Activated T-helper 1 cell treated with anti-CD3 and anti-CD28 coated beads, Interleukin-12 subunit alpha, Interleukin-12 subunit beta, Interleukin-2, Interleukin-4 antibody, amounts not matched to agents 30 ng/mL and 10 ng/mL and 1 ng/mL, durations not matched to agents 14 hours and 24 hours and 36 hours (primary cell): ENCODE measurements at regions not wholly inside any gene's neighbourhood (a gene's known extent, or its start where the extent isn't known, plus 50 kb on each side); places are given as distances from the start of the nearest gene placed in this dataset.

Experiments used
- DNase-seq: peaks from one replicate; pipeline ENCODE4 v3.0.0; 2021; ENCODE audit warnings: low spot score
- H3K27ac Mint-ChIP-seq: one replicate; pipeline ENCODE4 v1.8.0; 2021; ENCODE audit warnings: mild to moderate bottlenecking, mixed read lengths
- H3K27me3 Mint-ChIP-seq: one replicate; pipeline ENCODE4 v1.8.0; 2022; ENCODE audit warnings: mild to moderate bottlenecking, moderate library complexity, mixed read lengths; ENCODE audit not compliant: insufficient read depth
- H3K36me3 Mint-ChIP-seq: one replicate; pipeline ENCODE4 v1.8.0; 2021; ENCODE audit warnings: low read depth, mixed read lengths
- H3K4me1 Mint-ChIP-seq: one replicate; pipeline ENCODE4 v1.8.0; 2021; ENCODE audit warnings: low read depth, mixed read lengths
- H3K4me3 Mint-ChIP-seq: one replicate; pipeline ENCODE4 v1.8.0; 2021; ENCODE audit warnings: mild to moderate bottlenecking, moderate library complexity, mixed read lengths
- H3K9me3 Mint-ChIP-seq: one replicate; pipeline ENCODE4 v1.8.0; 2021; ENCODE audit warnings: mixed read lengths
- intact Hi-C: fragments of 100-400 bp; cut with micrococcal nuclease; formaldehyde crosslinking; loops from one replicate; pipeline ENCODE4 v1.15.1; 2024

DNA sequence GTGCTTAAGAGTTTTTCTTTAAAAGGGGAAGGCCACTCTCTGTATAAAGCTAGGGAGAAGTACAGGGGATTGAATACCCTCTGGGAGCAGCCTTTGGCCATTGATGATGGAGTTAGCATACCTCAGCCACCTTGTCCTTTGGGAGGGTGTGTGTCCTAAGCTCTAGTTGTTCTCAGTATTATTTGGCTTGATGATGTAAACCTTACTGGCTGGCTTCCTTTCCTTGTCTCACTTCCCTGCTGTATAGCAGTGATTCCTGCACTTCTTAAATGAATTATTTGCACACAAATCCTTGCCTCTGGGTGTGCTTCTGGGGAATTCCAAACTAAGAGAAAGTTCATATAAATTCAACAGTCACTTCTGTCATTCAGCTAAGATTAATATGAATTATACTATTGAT lies 234.9 kb upstream of the RIOK2 start:
- no peaks in the 10 kb centered on the region for H3K36me3 Mint-ChIP-seq
- intact Hi-C loops = no loop called here
- no peak for DNase-seq
- H3K9me3 Mint-ChIP-seq = no peaks in the 10 kb centered on the region
- H3K4me3 Mint-ChIP-seq = no peak overlapping the region
- peaks cover 4% of the 10 kb centered on the region for H3K27me3 Mint-ChIP-seq
- H3K4me1 Mint-ChIP-seq = no peaks in the 10 kb centered on the region
- H3K27ac Mint-ChIP-seq = no peak overlapping the region

DNA sequence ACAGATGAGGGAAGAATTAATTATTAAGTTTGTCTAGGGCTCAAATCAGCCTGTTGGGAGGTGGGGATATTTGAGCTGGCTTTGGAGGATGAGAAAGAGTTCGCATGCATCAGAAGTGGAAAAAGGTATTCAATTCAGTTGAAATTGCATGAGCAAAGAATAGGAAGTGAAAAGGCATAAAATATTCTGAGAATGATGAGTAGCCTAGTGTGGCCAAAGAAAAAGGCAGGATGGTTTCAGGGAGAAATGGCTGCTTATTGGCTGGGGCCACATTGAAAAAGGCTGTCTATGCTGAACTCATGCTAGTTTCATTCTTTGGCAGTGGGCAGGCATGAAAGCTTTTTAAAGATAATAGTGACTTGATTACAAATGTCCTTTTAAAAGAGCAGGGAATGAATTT lies 235.4 kb upstream of the RIOK2 start:
- Mint-ChIP-seq H3K27ac (no peak overlapping the region), H3K36me3 (no peaks in the 10 kb centered on the region), H3K4me3 (no peak overlapping the region), H3K4me1 (no peaks in the 10 kb centered on the region), H3K9me3 (no peaks in the 10 kb centered on the region), H3K27me3 (peaks cover 4% of the 10 kb centered on the region)
- intact Hi-C loops = no loop called here
- DNase-seq = no peak

DNA sequence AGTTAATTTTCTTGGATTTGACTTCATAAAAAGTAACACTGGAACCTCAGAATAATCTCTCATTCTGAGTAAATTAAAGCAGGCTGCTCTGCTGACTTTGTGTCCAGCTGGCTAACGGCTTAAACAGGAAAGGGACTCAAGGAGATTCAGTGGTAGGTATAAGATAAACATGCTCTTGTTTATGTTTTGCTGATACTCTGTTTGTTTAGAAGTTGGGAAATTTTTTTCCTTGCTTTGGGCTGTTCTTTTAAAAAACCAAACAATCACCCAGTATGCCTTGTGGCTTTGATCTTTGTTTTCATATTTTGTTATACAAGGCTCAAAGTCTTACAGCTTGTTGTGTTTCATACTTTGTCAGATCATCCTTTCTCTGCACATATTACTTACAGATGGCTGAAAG lies 237.6 kb upstream of the RIOK2 start:
- Mint-ChIP-seq H3K27ac (no peak overlapping the region), H3K4me1 (no peaks in the 10 kb centered on the region), H3K4me3 (no peak overlapping the region), H3K27me3 (peaks cover 4% of the 10 kb centered on the region), H3K9me3 (no peaks in the 10 kb centered on the region), H3K36me3 (no peaks in the 10 kb centered on the region)
- DNase-seq = no peak
- intact Hi-C loops = no loop called here

DNA sequence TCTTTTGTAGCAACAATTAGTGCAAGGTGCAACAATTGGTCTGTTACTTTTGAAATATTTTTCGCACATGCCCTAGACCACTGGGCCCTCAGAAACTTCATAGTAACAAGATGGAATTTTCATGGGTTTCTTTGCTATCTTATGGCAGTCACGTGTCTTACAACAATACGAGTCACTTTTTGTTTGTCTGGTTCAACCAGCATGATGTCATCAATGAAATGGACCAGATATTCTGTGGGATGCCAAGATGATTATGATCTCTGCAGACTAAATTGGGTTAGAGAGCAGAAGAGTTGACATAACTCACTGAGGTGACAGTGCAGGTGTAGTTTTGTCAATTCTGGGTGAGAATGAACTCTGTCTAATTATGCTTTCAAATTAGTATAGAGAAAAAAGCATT lies 239.6 kb upstream of the RIOK2 start:
- intact Hi-C loops = no loop called here
- Mint-ChIP-seq H3K36me3 (no peaks in the 10 kb centered on the region), H3K4me3 (no peak overlapping the region), H3K27ac (no peak overlapping the region), H3K9me3 (no peaks in the 10 kb centered on the region), H3K27me3 (peaks cover 7% of the 10 kb centered on the region), H3K4me1 (no peaks in the 10 kb centered on the region)
- DNase-seq = no peak

DNA sequence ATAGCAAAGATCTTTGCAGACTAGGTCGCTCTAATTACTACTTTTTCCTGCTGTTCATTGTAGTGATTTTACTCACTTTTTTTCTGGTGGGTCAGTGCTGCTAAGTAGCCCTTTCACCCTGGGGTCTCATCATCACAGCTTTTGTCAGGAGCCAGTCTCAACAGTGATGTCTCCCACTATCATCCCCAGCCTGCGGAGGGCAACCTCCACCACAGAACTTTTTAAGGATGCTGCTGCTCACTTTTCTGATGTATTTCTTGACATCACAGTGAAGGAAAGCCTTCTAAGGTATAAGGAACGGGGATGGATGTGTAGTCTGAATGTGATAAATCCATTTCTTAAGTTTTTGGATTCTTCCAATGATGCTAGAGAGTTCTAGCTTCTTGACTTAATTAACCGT lies 242.5 kb upstream of the RIOK2 start:
- Mint-ChIP-seq H3K4me3 (no peak overlapping the region), H3K27me3 (peaks cover 7% of the 10 kb centered on the region), H3K36me3 (no peaks in the 10 kb centered on the region), H3K4me1 (no peaks in the 10 kb centered on the region), H3K27ac (no peak overlapping the region), H3K9me3 (no peaks in the 10 kb centered on the region)
- no peak for DNase-seq
- intact Hi-C loops = no loop called here

GRCh38 chr5:97427235-97427634 lies 244.2 kb upstream of the RIOK2 start:
- no peak for DNase-seq
- no peak overlapping the region for H3K27ac Mint-ChIP-seq
- H3K36me3 Mint-ChIP-seq = no peaks in the 10 kb centered on the region
- intact Hi-C loops = no loop called here
- no peak overlapping the region for H3K4me3 Mint-ChIP-seq
- H3K9me3 Mint-ChIP-seq = no peaks in the 10 kb centered on the region
- H3K4me1 Mint-ChIP-seq = no peaks in the 10 kb centered on the region
- peaks cover 7% of the 10 kb centered on the region for H3K27me3 Mint-ChIP-seq

- Mint-ChIP-seq H3K4me1 (no peaks in the 10 kb centered on the region), H3K27me3 (peaks cover 3% of the 10 kb centered on the region), H3K4me3 (no peak overlapping the region), H3K27ac (no peak overlapping the region), H3K36me3 (no peaks in the 10 kb centered on the region), H3K9me3 (no peaks in the 10 kb centered on the region)
- intact Hi-C loops = no loop called here
- DNase-seq = no peak
Measured at GRCh38 chr5:97434021-97434420, 251.0 kb upstream of the RIOK2 start.

DNA sequence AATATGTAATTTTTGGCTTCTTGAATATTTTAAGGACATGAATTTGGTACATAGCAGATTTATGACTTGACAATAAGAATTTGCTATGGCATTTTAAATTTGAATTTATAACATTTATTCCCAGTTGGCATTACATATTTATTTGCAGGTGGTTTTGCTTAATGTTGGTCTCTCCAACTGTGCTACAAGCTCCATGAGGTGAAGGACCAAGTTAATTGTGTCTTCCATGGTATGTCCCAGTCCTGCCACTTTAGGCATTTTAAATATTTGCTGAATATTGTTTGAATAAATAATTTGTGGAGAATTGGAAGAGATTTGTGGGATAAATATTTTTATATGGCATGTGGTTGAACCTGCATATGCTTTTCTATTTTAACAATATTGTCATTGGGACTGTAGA lies 253.4 kb upstream of the RIOK2 start:
- H3K4me1 Mint-ChIP-seq = no peaks in the 10 kb centered on the region
- H3K27ac Mint-ChIP-seq = no peak overlapping the region
- no peaks in the 10 kb centered on the region for H3K9me3 Mint-ChIP-seq
- no peaks in the 10 kb centered on the region for H3K36me3 Mint-ChIP-seq
- intact Hi-C loops = no loop called here
- peaks cover 3% of the 10 kb centered on the region for H3K27me3 Mint-ChIP-seq
- H3K4me3 Mint-ChIP-seq = no peak overlapping the region
- no peak for DNase-seq

GRCh38 chr5:97443740-97444139 lies 260.7 kb upstream of the RIOK2 start:
- Mint-ChIP-seq H3K36me3 (no peaks in the 10 kb centered on the region), H3K9me3 (peaks cover 8% of the 10 kb centered on the region), H3K4me1 (no peaks in the 10 kb centered on the region), H3K27ac (no peak overlapping the region), H3K4me3 (no peak overlapping the region), H3K27me3 (no peaks in the 10 kb centered on the region)
- intact Hi-C loops = no loop called here
- no peak for DNase-seq

- H3K4me3 Mint-ChIP-seq = no peak overlapping the region
- H3K27ac Mint-ChIP-seq = no peak overlapping the region
- no peaks in the 10 kb centered on the region for H3K36me3 Mint-ChIP-seq
- intact Hi-C loops = no loop called here
- no peaks in the 10 kb centered on the region for H3K27me3 Mint-ChIP-seq
- H3K4me1 Mint-ChIP-seq = no peaks in the 10 kb centered on the region
- H3K9me3 Mint-ChIP-seq = peaks cover 8% of the 10 kb centered on the region
- DNase-seq = no peak
Measured at GRCh38 chr5:97449172-97449571, 266.1 kb upstream of the RIOK2 start.

GRCh38 chr5:97452646-97453045 lies 269.6 kb upstream of the RIOK2 start:
- H3K36me3 Mint-ChIP-seq = no peaks in the 10 kb centered on the region
- no peaks in the 10 kb centered on the region for H3K9me3 Mint-ChIP-seq
- no peak overlapping the region for H3K27ac Mint-ChIP-seq
- DNase-seq = no peak
- H3K4me3 Mint-ChIP-seq = no peak overlapping the region
- intact Hi-C loops = no loop called here
- no peaks in the 10 kb centered on the region for H3K27me3 Mint-ChIP-seq
- H3K4me1 Mint-ChIP-seq = no peaks in the 10 kb centered on the region

DNA sequence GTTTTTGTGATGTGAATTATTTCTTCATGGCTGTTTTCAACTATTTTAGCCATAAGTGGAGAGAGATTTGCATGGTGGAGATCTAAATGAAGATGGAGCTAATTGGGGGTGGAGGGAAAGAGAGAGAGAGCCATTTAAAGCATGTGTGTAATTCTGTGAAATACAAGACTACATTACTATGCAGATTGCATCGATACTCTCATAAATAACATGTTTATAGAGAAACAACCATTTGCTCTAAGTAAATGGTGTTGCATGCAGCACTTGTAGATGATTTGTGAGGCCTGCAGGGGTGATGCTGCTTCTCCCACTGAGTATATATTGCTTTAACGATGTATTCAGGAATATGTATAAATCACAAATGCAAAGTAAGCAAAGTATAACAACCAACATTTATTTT lies 270.2 kb upstream of the RIOK2 start:
- no peak overlapping the region for H3K4me3 Mint-ChIP-seq
- H3K36me3 Mint-ChIP-seq = no peaks in the 10 kb centered on the region
- intact Hi-C loops = no loop called here
- no peaks in the 10 kb centered on the region for H3K4me1 Mint-ChIP-seq
- no peak overlapping the region for H3K27ac Mint-ChIP-seq
- DNase-seq = no peak
- no peaks in the 10 kb centered on the region for H3K9me3 Mint-ChIP-seq
- no peaks in the 10 kb centered on the region for H3K27me3 Mint-ChIP-seq

- H3K4me1 Mint-ChIP-seq = no peaks in the 10 kb centered on the region
- H3K36me3 Mint-ChIP-seq = no peaks in the 10 kb centered on the region
- no peaks in the 10 kb centered on the region for H3K27me3 Mint-ChIP-seq
- intact Hi-C loops = no loop called here
- no peak for DNase-seq
- H3K4me3 Mint-ChIP-seq = no peak overlapping the region
- H3K27ac Mint-ChIP-seq = no peak overlapping the region
- H3K9me3 Mint-ChIP-seq = no peaks in the 10 kb centered on the region
Measured at GRCh38 chr5:97454015-97454414, 271.0 kb upstream of the RIOK2 start.

- no peak overlapping the region for H3K27ac Mint-ChIP-seq
- H3K36me3 Mint-ChIP-seq = no peaks in the 10 kb centered on the region
- H3K27me3 Mint-ChIP-seq = no peaks in the 10 kb centered on the region
- H3K4me1 Mint-ChIP-seq = no peaks in the 10 kb centered on the region
- intact Hi-C loops = no loop called here
- DNase-seq = no peak
- H3K9me3 Mint-ChIP-seq = no peaks in the 10 kb centered on the region
- no peak overlapping the region for H3K4me3 Mint-ChIP-seq
Measured at GRCh38 chr5:97455996-97456395, 272.9 kb upstream of the RIOK2 start.
